ENCODE measurements at regions not wholly inside any gene's neighbourhood (a gene's known extent, or its start where the extent isn't known, plus 50 kb on each side); places are given as distances from the start of the nearest gene placed in this dataset.

DNA sequence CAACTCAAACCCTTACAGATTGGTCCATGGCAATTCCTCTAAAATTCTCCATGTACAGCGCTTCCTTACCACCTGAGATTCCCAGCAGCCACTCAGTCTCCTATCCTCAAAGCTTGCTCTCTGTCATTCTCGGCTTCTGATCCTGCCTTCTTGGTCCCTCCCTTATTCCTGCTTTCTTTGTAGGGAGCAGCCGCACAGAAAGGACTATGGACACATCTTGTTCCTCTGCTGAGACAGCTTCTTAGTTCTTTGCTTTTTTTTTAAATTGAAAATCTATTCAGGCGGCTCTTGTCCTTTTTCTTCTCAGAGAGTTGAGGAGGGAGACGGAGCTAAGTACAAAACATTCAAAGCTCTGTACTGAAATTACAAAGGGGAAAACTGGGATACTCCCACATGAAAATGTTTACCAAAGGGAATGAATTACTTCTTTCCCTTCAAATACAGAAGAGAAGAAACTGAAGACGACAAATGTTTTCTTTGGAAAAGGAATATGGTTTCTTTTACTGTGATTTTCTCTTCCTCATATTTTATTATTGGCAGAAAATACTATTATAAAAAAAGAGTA, 285.1 kb downstream of the IL20RB start:
- no peaks in the 10 kb centered on the region for H3K9me3 ChIP-seq (ENCODE audit: control insufficient read depth, low read depth, low read length)
- H4K20me1 ChIP-seq (ENCODE audit: control insufficient read depth, extremely low read depth, insufficient read depth, low read length): no peaks in the 10 kb centered on the region
- H2AFZ ChIP-seq (ENCODE audit: control insufficient read depth, low read length): no peak overlapping the region
- no peak overlapping the region for H3K4me2 ChIP-seq (ENCODE audit: control insufficient read depth, extremely low read depth, insufficient read depth, low read depth, low read length)
- H3K79me2 ChIP-seq (ENCODE audit: control insufficient read depth, insufficient read depth, low read length): no peaks in the 10 kb centered on the region
- no peak overlapping the region for H3K9ac ChIP-seq (ENCODE audit: control insufficient read depth, extremely low read depth, insufficient read depth, low read length)
- dilution Hi-C loops (cut with MboI; ENCODE audit: extremely low pct_ligation_motif_present, low sequenced_read_pairs): no loop called here
- no peaks in the 10 kb centered on the region for H3K9me1 ChIP-seq (ENCODE audit: control insufficient read depth, extremely low read depth, insufficient read depth, low read length)
- no peaks in the 10 kb centered on the region for H3K4me1 ChIP-seq (ENCODE audit: control insufficient read depth, extremely low read depth, insufficient read depth, low read length)
- no peak for TF ChIP-seq EZH2 (IDR thresholded peaks at IDR 0.05; ENCODE audit: low read length)
- H3K27ac ChIP-seq (ENCODE audit: control insufficient read depth, insufficient read depth, low read length): no peak overlapping the region
- H3K4me3 ChIP-seq (ENCODE audit: control insufficient read depth in 2 of 3, extremely low read depth in 1 of 3, insufficient read depth in 2 of 3, low read depth in 1 of 3, low read length in 3 of 3): no peak overlapping the region
- no peak for FAIRE-seq
- H3K27me3 ChIP-seq (ENCODE audit: control insufficient read depth, extremely low read depth, insufficient read depth, low read length): no peaks in the 10 kb centered on the region
- H3K36me3 ChIP-seq (ENCODE audit: control insufficient read depth in 2 of 2, extremely low read depth in 1 of 2, insufficient read depth in 2 of 2, low read length in 2 of 2): no peaks in the 10 kb centered on the region
- no peak for DNase-seq (ENCODE audit: low read depth, low spot score)

DNA sequence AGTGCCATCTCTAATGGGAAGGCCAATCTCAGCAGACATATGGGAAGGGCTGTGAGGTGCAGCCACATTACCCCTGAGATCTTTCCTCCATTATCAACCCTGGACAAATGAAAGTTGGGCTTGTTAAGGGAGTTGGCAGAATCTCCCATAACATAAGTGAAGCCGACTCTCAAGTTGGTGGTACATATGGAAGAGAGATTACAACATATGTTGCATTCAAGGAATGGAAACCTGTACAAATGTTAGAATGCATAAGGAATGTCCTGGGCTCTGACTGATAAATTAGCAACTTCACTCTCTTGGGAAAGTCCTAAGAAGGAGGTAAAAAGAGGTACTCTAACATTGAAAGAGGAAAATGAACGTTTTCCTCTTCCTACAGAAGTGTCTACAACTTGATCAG, 288.7 kb downstream of the IL20RB start:
- no peak overlapping the region for H3K4me3 ChIP-seq (ENCODE audit: control insufficient read depth in 2 of 3, extremely low read depth in 1 of 3, insufficient read depth in 2 of 3, low read depth in 1 of 3, low read length in 3 of 3)
- no peaks in the 10 kb centered on the region for H3K36me3 ChIP-seq (ENCODE audit: control insufficient read depth in 2 of 2, extremely low read depth in 1 of 2, insufficient read depth in 2 of 2, low read length in 2 of 2)
- dilution Hi-C loops (cut with MboI; ENCODE audit: extremely low pct_ligation_motif_present, low sequenced_read_pairs): no loop called here
- no peak for FAIRE-seq
- H3K4me1 ChIP-seq (ENCODE audit: control insufficient read depth, extremely low read depth, insufficient read depth, low read length): no peaks in the 10 kb centered on the region
- H4K20me1 ChIP-seq (ENCODE audit: control insufficient read depth, extremely low read depth, insufficient read depth, low read length): no peaks in the 10 kb centered on the region
- H3K9me3 ChIP-seq (ENCODE audit: control insufficient read depth, low read depth, low read length): no peaks in the 10 kb centered on the region
- H3K79me2 ChIP-seq (ENCODE audit: control insufficient read depth, insufficient read depth, low read length): no peaks in the 10 kb centered on the region
- no peaks in the 10 kb centered on the region for H3K9me1 ChIP-seq (ENCODE audit: control insufficient read depth, extremely low read depth, insufficient read depth, low read length)
- no peak for DNase-seq (ENCODE audit: low read depth, low spot score)
- H3K9ac ChIP-seq (ENCODE audit: control insufficient read depth, extremely low read depth, insufficient read depth, low read length): no peak overlapping the region
- no peak overlapping the region for H2AFZ ChIP-seq (ENCODE audit: control insufficient read depth, low read length)
- H3K27me3 ChIP-seq (ENCODE audit: control insufficient read depth, extremely low read depth, insufficient read depth, low read length): no peaks in the 10 kb centered on the region
- H3K27ac ChIP-seq (ENCODE audit: control insufficient read depth, insufficient read depth, low read length): no peak overlapping the region
- no peak for TF ChIP-seq EZH2 (IDR thresholded peaks at IDR 0.05; ENCODE audit: low read length)
- TF ChIP-seq, protein P1, sequence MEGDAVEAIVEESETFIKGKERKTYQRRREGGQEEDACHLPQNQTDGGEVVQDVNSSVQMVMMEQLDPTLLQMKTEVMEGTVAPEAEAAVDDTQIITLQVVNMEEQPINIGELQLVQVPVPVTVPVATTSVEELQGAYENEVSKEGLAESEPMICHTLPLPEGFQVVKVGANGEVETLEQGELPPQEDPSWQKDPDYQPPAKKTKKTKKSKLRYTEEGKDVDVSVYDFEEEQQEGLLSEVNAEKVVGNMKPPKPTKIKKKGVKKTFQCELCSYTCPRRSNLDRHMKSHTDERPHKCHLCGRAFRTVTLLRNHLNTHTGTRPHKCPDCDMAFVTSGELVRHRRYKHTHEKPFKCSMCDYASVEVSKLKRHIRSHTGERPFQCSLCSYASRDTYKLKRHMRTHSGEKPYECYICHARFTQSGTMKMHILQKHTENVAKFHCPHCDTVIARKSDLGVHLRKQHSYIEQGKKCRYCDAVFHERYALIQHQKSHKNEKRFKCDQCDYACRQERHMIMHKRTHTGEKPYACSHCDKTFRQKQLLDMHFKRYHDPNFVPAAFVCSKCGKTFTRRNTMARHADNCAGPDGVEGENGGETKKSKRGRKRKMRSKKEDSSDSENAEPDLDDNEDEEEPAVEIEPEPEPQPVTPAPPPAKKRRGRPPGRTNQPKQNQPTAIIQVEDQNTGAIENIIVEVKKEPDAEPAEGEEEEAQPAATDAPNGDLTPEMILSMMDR (optimal IDR thresholded peaks at IDR 0.05 in 1 of 3, IDR thresholded peaks at IDR 0.05 in 1 of 3, conservative IDR thresholded peaks at IDR 0.05 in 1 of 3; ENCODE audit: extremely low read depth in 1 of 3, insufficient read depth in 2 of 3, low read length in 3 of 3): no peak
- no peak overlapping the region for H3K4me2 ChIP-seq (ENCODE audit: control insufficient read depth, extremely low read depth, insufficient read depth, low read depth, low read length)

DNA sequence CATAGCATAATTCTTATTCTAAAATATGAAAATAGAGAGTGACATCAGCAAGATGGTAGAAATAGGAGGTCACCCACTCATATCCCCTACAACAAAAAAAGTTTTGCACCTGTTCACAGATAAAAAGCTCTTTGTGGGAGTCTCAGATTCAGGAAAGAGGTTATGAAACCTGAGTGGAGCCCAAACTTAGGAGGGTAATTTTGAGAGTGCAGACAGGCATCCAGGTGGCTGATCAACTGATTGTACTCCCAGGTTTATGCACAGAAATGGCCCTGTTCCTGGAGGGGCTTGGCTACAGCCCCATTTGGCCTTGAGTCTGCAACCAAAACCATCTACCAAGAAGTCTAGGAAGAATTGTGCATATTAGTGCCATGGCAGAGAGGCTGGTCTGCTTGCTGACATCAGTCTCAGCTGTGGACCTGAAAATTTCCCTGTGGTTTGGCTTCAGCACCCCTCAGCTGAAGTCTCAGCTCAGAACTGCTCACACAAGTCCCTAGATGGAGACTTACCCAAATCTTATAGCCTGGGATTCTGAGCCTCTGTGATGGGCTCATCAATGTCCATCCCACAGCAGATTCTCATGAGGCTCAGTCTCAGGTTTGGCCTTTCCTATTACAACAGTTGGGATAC, 291.6 kb downstream of the IL20RB start:
- FAIRE-seq (no peak), DNase-seq (ENCODE audit: low read depth, low spot score) (no peak)
- no peaks in the 10 kb centered on the region for H3K9me3 ChIP-seq (ENCODE audit: control insufficient read depth, low read depth, low read length)
- no peaks in the 10 kb centered on the region for H3K27me3 ChIP-seq (ENCODE audit: control insufficient read depth, extremely low read depth, insufficient read depth, low read length)
- H3K9ac ChIP-seq (ENCODE audit: control insufficient read depth, extremely low read depth, insufficient read depth, low read length): no peak overlapping the region
- H3K79me2 ChIP-seq (ENCODE audit: control insufficient read depth, insufficient read depth, low read length): no peaks in the 10 kb centered on the region
- dilution Hi-C loops (cut with MboI; ENCODE audit: extremely low pct_ligation_motif_present, low sequenced_read_pairs): no loop called here
- no peaks in the 10 kb centered on the region for H3K9me1 ChIP-seq (ENCODE audit: control insufficient read depth, extremely low read depth, insufficient read depth, low read length)
- no peaks in the 10 kb centered on the region for H4K20me1 ChIP-seq (ENCODE audit: control insufficient read depth, extremely low read depth, insufficient read depth, low read length)
- no peaks in the 10 kb centered on the region for H3K4me1 ChIP-seq (ENCODE audit: control insufficient read depth, extremely low read depth, insufficient read depth, low read length)
- H3K27ac ChIP-seq (ENCODE audit: control insufficient read depth, insufficient read depth, low read length): no peak overlapping the region
- no peak overlapping the region for H3K4me2 ChIP-seq (ENCODE audit: control insufficient read depth, extremely low read depth, insufficient read depth, low read depth, low read length)
- H2AFZ ChIP-seq (ENCODE audit: control insufficient read depth, low read length): no peak overlapping the region
- H3K36me3 ChIP-seq (ENCODE audit: control insufficient read depth in 2 of 2, extremely low read depth in 1 of 2, insufficient read depth in 2 of 2, low read length in 2 of 2): no peaks in the 10 kb centered on the region
- TF ChIP-seq, protein P1 (optimal IDR thresholded peaks at IDR 0.05 in 1 of 3, IDR thresholded peaks at IDR 0.05 in 1 of 3, conservative IDR thresholded peaks at IDR 0.05 in 1 of 3; ENCODE audit: extremely low read depth in 1 of 3, insufficient read depth in 2 of 3, low read length in 3 of 3): no peak
- TF ChIP-seq EZH2 (IDR thresholded peaks at IDR 0.05; ENCODE audit: low read length): no peak
- H3K4me3 ChIP-seq (ENCODE audit: control insufficient read depth in 2 of 3, extremely low read depth in 1 of 3, insufficient read depth in 2 of 3, low read depth in 1 of 3, low read length in 3 of 3): no peak overlapping the region
